GM23338 (cell line): ENCODE measurements at regions not wholly inside any gene's neighbourhood (a gene's known extent, or its start where the extent isn't known, plus 50 kb on each side); places are given as distances from the start of the nearest gene placed in this dataset.

Source experiments
- ATAC-seq: fragments of 200-7000 bp; cut with Tn5 transposase; 3 replicates; pipeline ENCODE4 v1.9.1; 2020
- DNase-seq: peaks from one replicate; pipeline ENCODE4 v3.0.0-alpha.2; 2015; ENCODE audit warnings: low spot score
- H2AFZ ChIP-seq: fragments of 200-600 bp; sonication (generic); 2 replicates; pipeline ENCODE4 v1.8.0; 2016; ENCODE audit warnings: antibody characterized with exemption, mild to moderate bottlenecking, moderate library complexity
- H3F3A ChIP-seq: fragments of 200-600 bp; sonication (generic); replicated peaks from 2 replicates; pipeline ENCODE4 v1.8.0; 2017; ENCODE audit warnings: antibody characterized with exemption, mixed run types, low read depth
- H3K27ac ChIP-seq: fragments of 200-600 bp; sonication (generic); 2 replicates; pipeline ENCODE4 v1.6.1; 2016; ENCODE audit warnings: low read depth
- H3K27me3 ChIP-seq: fragments of 200-600 bp; sonication (generic); 2 replicates; pipeline ENCODE4 v1.8.0; 2016; ENCODE audit warnings: mild to moderate bottlenecking, mixed run types, moderate library complexity; ENCODE audit not compliant: insufficient read depth
- H3K36me3 ChIP-seq: fragments of 200-600 bp; sonication (generic); 2 replicates; pipeline ENCODE4 v1.8.0; 2016; ENCODE audit warnings: mild to moderate bottlenecking; ENCODE audit not compliant: insufficient read depth
- H3K4me1 ChIP-seq: fragments of 200-600 bp; sonication (generic); 2 replicates; pipeline ENCODE4 v1.8.0; 2016; ENCODE audit warnings: mild to moderate bottlenecking, moderate library complexity; ENCODE audit not compliant: insufficient read depth
- H3K4me2 ChIP-seq: fragments of 200-600 bp; sonication (generic); 2 replicates; pipeline ENCODE4 v1.7.1; 2017; ENCODE audit warnings: mixed run types
- H3K4me3 ChIP-seq: fragments of 200-600 bp; sonication (generic); 2 replicates; pipeline ENCODE4 v1.6.1; 2016; ENCODE audit warnings: mixed run types
- H3K79me2 ChIP-seq: fragments of 200-600 bp; sonication (generic); replicated peaks from 2 replicates; pipeline ENCODE4 v1.8.0; 2017; ENCODE audit warnings: mild to moderate bottlenecking; ENCODE audit not compliant: insufficient read depth
- H3K9me2 ChIP-seq: fragments of 200-600 bp; sonication (generic); 2 replicates; pipeline ENCODE4 v1.8.0; 2017; ENCODE audit not compliant: insufficient read depth
- H4K20me1 ChIP-seq: fragments of 200-600 bp; sonication (generic); replicated peaks from 2 replicates; pipeline ENCODE4 v1.8.0; 2017; ENCODE audit warnings: mild to moderate bottlenecking; ENCODE audit not compliant: insufficient read depth
- H3K27ac Mint-ChIP-seq: 2 replicates; pipeline ENCODE4 v1.8.0; 2020; ENCODE audit warnings: inconsistent platforms, mild to moderate bottlenecking, moderate library complexity, mixed read lengths
- H3K27me3 Mint-ChIP-seq: 3 replicates; pipeline ENCODE4 v1.8.0; 2022; ENCODE audit warnings: low read depth, mild to moderate bottlenecking, moderate library complexity, mixed read lengths, inconsistent platforms; ENCODE audit not compliant: insufficient read depth, poor library complexity
- H3K36me3 Mint-ChIP-seq: 3 replicates; pipeline ENCODE4 v1.8.0; 2021; ENCODE audit warnings: low read depth, mild to moderate bottlenecking, inconsistent platforms, moderate library complexity, mixed read lengths
- H3K4me1 Mint-ChIP-seq: 3 replicates; pipeline ENCODE4 v1.8.0; 2020; ENCODE audit warnings: mild to moderate bottlenecking, inconsistent platforms, mixed read lengths
- H3K4me3 Mint-ChIP-seq: 3 replicates; pipeline ENCODE4 v1.8.0; 2021; ENCODE audit warnings: moderate library complexity, mild to moderate bottlenecking, inconsistent platforms, mixed read lengths
- H3K9me3 Mint-ChIP-seq: 3 replicates; pipeline ENCODE4 v1.8.0; 2020; ENCODE audit warnings: moderate library complexity, mild to moderate bottlenecking, inconsistent platforms, mixed read lengths
- CTCF ChIP-seq, 2 experiments: fragments of 200-600 bp in 1 of 2; sonication (generic) in 1 of 2; conservative IDR thresholded peaks; 2 replicates each; pipeline versions ENCODE4 v1.5.1 to v1.6.1; 2016 to 2017; ENCODE audit warnings: antibody characterized with exemption in 2 of 2, low read depth in 2 of 2, mild to moderate bottlenecking in 2 of 2, moderate library complexity in 1 of 2
- EZH2 ChIP-seq: fragments of 200-600 bp; sonication (generic); IDR thresholded peaks from one replicate; pipeline ENCODE4 v1.8.0; 2017; ENCODE audit warnings: antibody characterized with exemption, mild to moderate bottlenecking, low read depth; ENCODE audit not compliant: unreplicated experiment
- EZH2phosphoT487 ChIP-seq: fragments of 200-600 bp; sonication (generic); IDR thresholded peaks from one replicate; pipeline ENCODE4 v1.8.1; 2018; ENCODE audit warnings: antibody characterized with exemption; ENCODE audit not compliant: unreplicated experiment
- REST ChIP-seq: IDR thresholded peaks from one replicate; pipeline ENCODE4 v1.6.1; 2018; ENCODE audit warnings: antibody characterized with exemption; ENCODE audit not compliant: unreplicated experiment
- STAT1 ChIP-seq: IDR thresholded peaks from one replicate; pipeline ENCODE4 v1.6.1; 2016; ENCODE audit warnings: antibody characterized with exemption; ENCODE audit not compliant: unreplicated experiment
- ZNF114 ChIP-seq: fragments of 250-450 bp; sonication (Bioruptor Pico); IDR thresholded peaks from 2 replicates; pipeline ENCODE4 v1.5.0; 2020; ENCODE audit warnings: mild to moderate bottlenecking, moderate library complexity
- ZNF331 ChIP-seq: fragments of 250-450 bp; sonication (Bioruptor Pico); IDR thresholded peaks from 2 replicates; pipeline ENCODE4 v1.5.0; 2020; ENCODE audit warnings: low read depth, mild to moderate bottlenecking, moderate library complexity
- ZNF462 ChIP-seq: fragments of 250-450 bp; sonication (Bioruptor Pico); IDR thresholded peaks from 2 replicates; pipeline ENCODE4 v1.5.0; 2020; ENCODE audit warnings: mild to moderate bottlenecking, moderate library complexity

GRCh38 chr4:123994917-123995316 lies 598.3 kb downstream of the SPRY1 start (continued):
- TF ChIP-seq CTCF (conservative IDR thresholded peaks at IDR 0.05; ENCODE audit: low read depth in 2 of 2) (peak; percentile 22 to 56), EZH2phosphoT487 (no peak)

- no peaks in the 10 kb centered on the region for H3K36me3 ChIP-seq
- no peaks in the 10 kb centered on the region for H3K79me2 ChIP-seq
- H3K4me1 ChIP-seq, result no peaks in the 10 kb centered on the region
- ATAC-seq (no peak), DNase-seq (no peak)
- no peak overlapping the region for H3K27ac Mint-ChIP-seq
- no peak overlapping the region for H3K27ac ChIP-seq
- no peak overlapping the region for H3K4me3 Mint-ChIP-seq
- peaks cover 2% of the 10 kb centered on the region for H3K27me3 Mint-ChIP-seq
- H3K36me3 Mint-ChIP-seq, result peaks cover 6% of the 10 kb centered on the region; the same call in 2 of the 3 replicates
- H3K9me2 ChIP-seq, result no peaks in the 10 kb centered on the region
- no peak overlapping the region for H3K4me2 ChIP-seq
- H3F3A ChIP-seq, result no peaks in the 10 kb centered on the region
- no peaks in the 10 kb centered on the region for H4K20me1 ChIP-seq
- peaks cover 11% of the 10 kb centered on the region for H3K9me3 Mint-ChIP-seq
- TF ChIP-seq REST (no peak), STAT1 (no peak), EZH2 (no peak), ZNF114 (CRISPR knock-in tag) (no peak), ZNF331 (CRISPR knock-in tag) (no peak), ZNF462 (CRISPR knock-in tag) (no peak)
- no peaks in the 10 kb centered on the region for H3K27me3 ChIP-seq
- H3K4me3 ChIP-seq, result no peak overlapping the region
- H3K4me1 Mint-ChIP-seq, result no peaks in the 10 kb centered on the region
- no peak overlapping the region for H2AFZ ChIP-seq
Observed at GRCh38 chr4:123995936-123996335, 599.3 kb downstream of the SPRY1 start.
